Psoas muscle (tissue), 7 donors: ENCODE measurements at regions not wholly inside any gene's neighbourhood (a gene's known extent, or its start where the extent isn't known, plus 50 kb on each side); places are given as distances from the start of the nearest gene placed in this dataset.

Experiments
- ATAC-seq, 4 donors: fragments of 200-7000 bp; cut with Tn5 transposase; one replicate each; pipeline ENCODE4 v1.9.1; 2020; ENCODE audit warnings: moderate library complexity in 3 of 4, mild to moderate bottlenecking in 2 of 4
- DNase-seq, 2 donors: peaks; one replicate each; pipeline ENCODE4 v3.0.0-alpha.2; 2020
- H3K27ac ChIP-seq: fragments of 200-600 bp; one replicate; pipeline ENCODE4 v1.8.0; 2022
- H3K27me3 ChIP-seq, 3 donors: fragments of 200-600 bp in 1 of 3; one replicate each; pipeline versions ENCODE4 v1.6.1 to v1.8.0; 2013 to 2022; ENCODE audit warnings: low read length in 2 of 3, mild to moderate bottlenecking in 2 of 3, moderate library complexity in 1 of 3; ENCODE audit not compliant: insufficient read depth in 3 of 3
- H3K36me3 ChIP-seq, 2 donors: fragments of 200-600 bp in 1 of 2; one replicate each; pipeline versions ENCODE4 v1.6.1 to v1.8.0; 2013 to 2022; ENCODE audit warnings: low read depth in 1 of 2, mild to moderate bottlenecking in 1 of 2, moderate library complexity in 1 of 2; ENCODE audit not compliant: insufficient read depth in 1 of 2
- H3K4me1 ChIP-seq: fragments of 200-600 bp; one replicate; pipeline ENCODE4 v1.8.0; 2022
- H3K4me3 ChIP-seq: fragments of 200-600 bp; one replicate; pipeline ENCODE4 v1.8.0; 2022; ENCODE audit warnings: mild to moderate bottlenecking
- H3K9me3 ChIP-seq: fragments of 200-600 bp; one replicate; pipeline ENCODE4 v1.8.0; 2022
- CTCF ChIP-seq: fragments of 200-600 bp; IDR thresholded peaks from one replicate; pipeline ENCODE4 v1.8.0; 2022; ENCODE audit warnings: antibody characterized with exemption
- WGBS, 3 donors: extraction: QIAGEN DNeasy Blood & Tissue Kit; methylation state at CpG; one replicate each; pipeline versions ENCODE4 v1.1.6 to v1.1.7; 2013; 5-methylcytosine and 5-hydroxymethylcytosine counted together
- intact Hi-C, 2 donors: fragments of 100-400 bp; cut with DNase I; formaldehyde crosslinking; loops; one replicate each; pipeline versions ENCODE4 v1.11.0 to v1.14.2; 2022
- donor health status: healthy with polysubstance abuse.
- donor health status: DM: no; HTN: no; CAD: no; lungs with moderate emphysema.
- donor health status: Bipolar disorder and iron deficiency.
- donor health status: healthy.
- donor health status: DM: yes; HTN: yes; CAD: no.
- donor health status: DM: no; HTN: no; CAD: no.
- donor health status: DM: yes; HTN: yes; CAD: no.

- Histone ChIP-seq H3K36me3 (no peaks in the 10 kb centered on the region), H3K9me3 (no peaks in the 10 kb centered on the region), H3K4me3 (no peak overlapping the region), H3K27ac (no peak overlapping the region), H3K4me1 (no peaks in the 10 kb centered on the region), H3K27me3 (peaks cover 0 to 14% (median 0%) of the 10 kb centered on the region in 3 donors)
- DNase-seq (no peak), ATAC-seq (no peak)
- TF ChIP-seq CTCF: no peak
- WGBS, 3 donors: 47 to 49% (median 47%) methylated on average over 8 of the region's 8 CpGs
- intact Hi-C loops: no loop called here
These were observed 133.4 kb downstream of the RTL9 start for GRCh38 chrX:110491846-110492620.

GRCh38 chrX:110504947-110505346 lies 146.3 kb downstream of the RTL9 start:
- H3K36me3 ChIP-seq: no peaks in the 10 kb centered on the region
- no peak for TF ChIP-seq CTCF
- intact Hi-C loops: no loop called here
- no peak overlapping the region for H3K27ac ChIP-seq
- H3K9me3 ChIP-seq: no peaks in the 10 kb centered on the region
- H3K27me3 ChIP-seq: peaks cover 0 to 5% (median 0%) of the 10 kb centered on the region in 3 donors
- 73 to 91% (median 84%) methylated on average over 6 of the region's 6 CpGs for WGBS, 3 donors
- no peak overlapping the region for H3K4me3 ChIP-seq
- no peak for ATAC-seq
- no peaks in the 10 kb centered on the region for H3K4me1 ChIP-seq
- DNase-seq: no peak

GRCh38 chrX:110509755-110510532 lies 151.3 kb downstream of the RTL9 start:
- 11 to 32% (median 17%) methylated on average over 2 of the region's 2 CpGs for WGBS, 3 donors
- H3K27me3 ChIP-seq: peaks cover 0 to 2% (median 0%) of the 10 kb centered on the region in 3 donors
- intact Hi-C loops: loop anchor here in 1 of 2 donors (10.0 kb wide), 1 partner anchor 685 kb away; no protein-coding TSS in a partner anchor
- H3K27ac ChIP-seq: no peak overlapping the region
- H3K4me3 ChIP-seq: no peak overlapping the region
- no peaks in the 10 kb centered on the region for H3K4me1 ChIP-seq
- H3K36me3 ChIP-seq: no peaks in the 10 kb centered on the region
- DNase-seq (no peak), ATAC-seq (no peak)
- TF ChIP-seq CTCF: no peak
- H3K9me3 ChIP-seq: no peaks in the 10 kb centered on the region

GRCh38 chrX:110511238-110511637 lies 152.6 kb downstream of the RTL9 start:
- no peak for TF ChIP-seq CTCF
- Histone ChIP-seq H3K27me3 (peaks cover 0 to 2% (median 0%) of the 10 kb centered on the region in 3 donors), H3K27ac (no peak overlapping the region), H3K9me3 (no peaks in the 10 kb centered on the region), H3K4me1 (no peaks in the 10 kb centered on the region), H3K4me3 (no peak overlapping the region), H3K36me3 (no peaks in the 10 kb centered on the region)
- DNase-seq (no peak), ATAC-seq (no peak)
- intact Hi-C loops: loop anchor here in 1 of 2 donors (10.0 kb wide), 1 partner anchor 686 kb away; no protein-coding TSS in a partner anchor
- 55 to 79% (median 76%) methylated on average over 2 of the region's 2 CpGs for WGBS, 3 donors
